ENCODE measurements at regions not wholly inside any gene's neighbourhood (a gene's known extent, or its start where the extent isn't known, plus 50 kb on each side); places are given as distances from the start of the nearest gene placed in this dataset.

DNA sequence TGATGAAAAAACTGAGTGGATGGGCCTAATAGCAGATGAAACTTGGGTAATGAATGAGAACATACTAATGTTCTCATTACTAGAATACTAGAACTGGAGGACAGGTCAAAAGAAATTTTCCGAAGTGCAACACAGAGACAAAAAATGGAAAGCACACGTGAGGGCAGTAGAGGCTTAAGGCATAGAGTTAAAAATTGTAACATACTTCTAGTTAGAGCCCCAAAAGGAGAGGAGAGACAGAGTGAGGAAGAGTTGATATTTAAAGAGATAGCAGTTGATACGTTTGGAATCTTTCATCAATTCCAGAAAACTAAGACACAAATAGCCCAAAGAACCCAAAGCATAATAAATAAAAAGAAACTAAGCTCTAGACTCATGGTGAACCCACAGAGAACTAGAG is 327.9 kb downstream of the SQOR start:
- no peaks in the 10 kb centered on the region for H3K79me1 ChIP-seq (ENCODE audit: low read depth, low read length)
- no peaks in the 10 kb centered on the region for H3K9me3 ChIP-seq (ENCODE audit: insufficient read depth in 2 of 2, low read depth in 1 of 2, low read length in 1 of 2)
- H3K56ac ChIP-seq (replicated peaks; ENCODE audit: insufficient read length, low read depth, low read length) = no peak overlapping the region
- H2BK15ac ChIP-seq (ENCODE audit: low read length) = no peak overlapping the region
- TF ChIP-seq NRF1 (IDR thresholded peaks at IDR 0.05; ENCODE audit: low read depth, low read length) = no peak
- no peak for TF ChIP-seq YY1 (IDR thresholded peaks at IDR 0.05; ENCODE audit: low read depth, low read length)
- no peak for FAIRE-seq
- no peak overlapping the region for H2BK120ac ChIP-seq (replicated peaks; ENCODE audit: low read depth, low read length)
- no peaks in the 10 kb centered on the region for H3K79me2 ChIP-seq (ENCODE audit: control insufficient read depth in 1 of 2, insufficient read depth in 2 of 2, low read length in 2 of 2)
- H3K23ac ChIP-seq (ENCODE audit: insufficient read length) = no peak overlapping the region
- no peak overlapping the region for H3K27ac ChIP-seq (ENCODE audit: low read depth, low read length)
- no peak overlapping the region for H4K91ac ChIP-seq (replicated peaks; ENCODE audit: insufficient read length, low read length)
- no peaks in the 10 kb centered on the region for H3K36me3 ChIP-seq (ENCODE audit: control insufficient read depth in 2 of 4, insufficient read depth in 4 of 4, low read length in 3 of 4)
- no peak overlapping the region for H2BK12ac ChIP-seq (ENCODE audit: low read depth, low read length)
- WGBS, 2 experiments (ENCODE audit: extremely low coverage in 1 of 2, insufficient coverage in 1 of 2, insufficient read length in 1 of 2, insufficient replicate concordance in 2 of 2, low coverage in 1 of 2, low lambda C conversion rate in 2 of 2, missing lambda C conversion rate in 1 of 2) = 94% methylated on average over 3 of the region's 3 CpGs; no CpG with 5 or more reads in 1 of the 2 experiments
- no peak overlapping the region for H3K4ac ChIP-seq (replicated peaks; ENCODE audit: insufficient read length, low read depth, low read length)
- H3K9ac ChIP-seq (replicated peaks in 1 of 4; ENCODE audit: extremely low read depth in 1 of 4, low read depth in 3 of 4, low read length in 3 of 4) = no peak overlapping the region
- no peak overlapping the region for H4K5ac ChIP-seq (ENCODE audit: insufficient read length, low read depth, low read length)
- H3K4me3 ChIP-seq (ENCODE audit: extremely low read depth in 1 of 4, insufficient read depth in 2 of 4, low read depth in 3 of 4, low read length in 4 of 4) = no peak overlapping the region
- H3K27me3 ChIP-seq (replicated peaks in 1 of 4; ENCODE audit: control insufficient read depth in 3 of 4, extremely low read depth in 1 of 4, insufficient read depth in 3 of 4, low read length in 3 of 4) = no peaks in the 10 kb centered on the region
- no peak overlapping the region for H2BK20ac ChIP-seq (ENCODE audit: low read length)
- POLR2A ChIA-PET (ENCODE audit: partially characterized antibody) = no interaction called here
- H3K18ac ChIP-seq (ENCODE audit: extremely low read depth, low read length) = no peak overlapping the region
- H4K20me1 ChIP-seq (replicated peaks in 1 of 2; ENCODE audit: control insufficient read depth in 1 of 2, insufficient read depth in 2 of 2, low read length in 2 of 2) = no peaks in the 10 kb centered on the region
- no peaks in the 10 kb centered on the region for H3K4me1 ChIP-seq (replicated peaks in 1 of 4; ENCODE audit: control insufficient read depth in 3 of 4, insufficient read depth in 4 of 4, low read length in 3 of 4)
- no peak overlapping the region for H2AFZ ChIP-seq (ENCODE audit: low read length)
- no peak overlapping the region for H2AK5ac ChIP-seq (ENCODE audit: low read depth, low read length)
- DNase-seq (ENCODE audit: low read depth in 1 of 2, low spot score in 2 of 2) = no peak
- no peak overlapping the region for H2BK5ac ChIP-seq (ENCODE audit: low read depth, low read length)
- no peak overlapping the region for H3K14ac ChIP-seq (ENCODE audit: insufficient read length)
- CTCF ChIA-PET (ENCODE audit: partially characterized antibody) = no interaction called here
- H3K23me2 ChIP-seq (ENCODE audit: low read depth, low read length) = no peaks in the 10 kb centered on the region
- H3K4me2 ChIP-seq (ENCODE audit: insufficient read depth in 1 of 2, low read depth in 2 of 2, low read length in 2 of 2) = no peak overlapping the region
- H4K8ac ChIP-seq (ENCODE audit: extremely low read depth, insufficient read depth, low read length) = no peak overlapping the region

Measured in H1 (cell line).